Lung microvascular endothelial cell (primary cell): ENCODE measurements at regions not wholly inside any gene's neighbourhood (a gene's known extent, or its start where the extent isn't known, plus 50 kb on each side); places are given as distances from the start of the nearest gene placed in this dataset.

Experiments used
- DNase-seq, 2 donors: peaks; one replicate each; pipeline versions ENCODE4 v3.0.0 to v3.0.0-alpha.2; 2010; ENCODE audit warnings: low read depth in 2 of 2

DNA sequence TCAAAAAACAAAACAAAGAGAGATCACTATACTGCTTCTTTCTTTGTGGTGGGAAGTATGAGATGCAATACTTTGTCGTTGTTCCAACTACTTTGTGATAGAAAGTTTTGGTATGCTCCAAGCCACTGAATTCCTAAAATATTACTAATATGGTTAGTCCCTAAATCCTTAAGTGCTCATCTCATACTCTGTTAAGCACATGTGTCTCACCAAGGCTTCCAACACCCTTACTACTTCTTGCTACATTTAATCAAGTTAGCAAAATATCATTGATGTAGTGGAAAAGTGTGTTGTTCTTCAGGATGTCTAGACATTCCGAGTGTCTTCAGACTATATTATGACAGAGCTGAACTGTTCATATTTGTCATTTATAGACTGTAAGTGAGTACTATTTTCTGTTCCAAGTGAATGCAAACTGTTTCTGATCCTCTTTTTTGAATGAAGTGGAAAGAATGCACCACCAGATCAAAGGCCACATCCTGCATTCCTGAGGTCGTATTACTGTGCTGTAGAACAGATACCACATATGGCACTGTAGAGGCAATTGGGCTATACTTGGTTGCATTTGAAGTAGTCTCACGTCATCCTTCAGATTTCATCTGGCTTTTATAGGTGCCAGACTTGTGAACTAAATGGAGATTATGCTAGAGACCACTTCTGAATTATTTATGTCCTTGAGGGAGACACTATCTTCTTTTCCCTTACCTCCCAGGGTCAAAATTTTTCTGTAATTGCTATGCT, 298.4 kb upstream of the ZNF521 start:
- peak in 1 of 2 donors; percentile 78 for DNase-seq

DNA sequence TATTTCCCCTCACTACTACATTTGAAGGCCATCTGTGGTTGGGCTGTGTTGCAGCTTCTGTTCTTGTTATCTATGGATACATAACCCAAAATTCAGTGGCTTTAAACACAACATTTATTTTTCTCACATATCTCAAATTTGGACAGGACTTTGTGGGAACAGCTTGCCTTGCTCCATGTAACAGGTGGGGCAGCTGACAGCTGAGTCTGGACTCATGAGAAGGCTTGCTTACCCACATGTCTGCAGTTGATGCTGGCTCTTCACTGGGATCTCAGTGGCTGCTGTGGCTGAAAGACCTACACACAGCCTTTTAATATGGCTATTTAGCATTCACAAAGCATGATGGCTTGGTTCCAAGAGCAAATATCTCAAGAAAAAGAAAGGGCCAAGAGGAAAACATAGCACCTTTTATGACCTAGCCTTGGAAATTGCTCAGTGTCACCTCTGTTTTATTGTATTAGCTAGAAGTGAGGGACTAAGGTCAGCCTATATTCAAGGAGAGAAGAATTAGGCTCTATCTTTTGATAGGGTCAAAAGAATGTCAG, 296.8 kb upstream of the ZNF521 start:
- DNase-seq: no peak

DNA sequence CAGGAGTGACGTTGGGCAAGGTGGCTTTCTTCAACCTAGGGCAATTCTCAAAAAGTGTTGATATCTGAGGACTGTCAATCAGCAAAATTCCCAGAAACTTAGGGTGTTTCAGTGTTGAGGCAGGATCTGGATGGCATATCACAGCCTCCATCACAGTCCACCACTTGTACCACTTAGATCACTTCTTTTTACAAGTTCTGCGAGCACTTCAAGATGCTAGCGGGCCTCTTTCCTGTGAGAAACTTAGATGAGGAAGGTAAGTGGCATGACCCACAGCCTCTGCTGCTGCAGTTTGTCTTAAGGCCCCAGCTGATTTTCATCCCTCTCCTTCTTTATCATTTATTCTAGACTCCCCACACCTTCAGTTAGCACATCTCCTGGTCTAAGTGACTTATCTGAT, 295.4 kb upstream of the ZNF521 start:
- no peak for DNase-seq

DNA sequence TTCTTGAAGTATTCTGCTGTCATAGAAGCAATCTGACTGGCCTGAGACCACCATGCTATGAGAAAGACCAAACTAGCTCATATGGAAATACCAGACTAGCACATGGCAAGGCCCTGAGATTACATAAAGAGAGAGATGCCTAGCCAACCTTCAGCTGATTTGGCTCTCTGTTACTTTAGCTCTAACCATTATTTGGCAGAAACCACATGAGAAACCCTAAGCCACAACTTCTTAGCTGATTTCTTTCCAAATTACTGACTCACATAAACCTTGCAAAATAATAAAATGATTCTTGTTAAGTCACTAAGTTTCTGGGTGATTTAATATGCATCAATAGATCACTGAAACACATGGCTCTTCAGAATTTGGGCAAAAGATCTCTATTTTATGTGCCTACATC, 295.0 kb upstream of the ZNF521 start:
- DNase-seq: no peak

DNA sequence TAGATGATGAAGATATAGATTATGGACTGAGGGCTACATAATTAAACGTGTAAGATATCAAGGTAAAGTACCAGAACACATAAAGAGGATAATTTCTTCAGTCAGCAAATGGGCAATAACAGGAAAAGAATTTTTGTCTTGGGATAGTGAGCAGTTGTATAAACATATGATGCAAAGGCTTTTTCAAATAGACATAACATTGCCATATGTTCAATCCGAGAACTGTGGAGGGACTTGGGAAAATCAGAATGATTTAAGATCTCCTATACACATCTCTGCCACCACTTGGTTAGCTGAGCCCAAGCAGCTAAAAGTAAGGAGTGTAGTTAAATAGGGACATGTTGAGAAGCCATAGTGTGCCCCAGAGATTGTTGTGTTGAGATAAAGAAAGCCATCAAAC, 287.6 kb upstream of the ZNF521 start:
- no peak for DNase-seq

DNA sequence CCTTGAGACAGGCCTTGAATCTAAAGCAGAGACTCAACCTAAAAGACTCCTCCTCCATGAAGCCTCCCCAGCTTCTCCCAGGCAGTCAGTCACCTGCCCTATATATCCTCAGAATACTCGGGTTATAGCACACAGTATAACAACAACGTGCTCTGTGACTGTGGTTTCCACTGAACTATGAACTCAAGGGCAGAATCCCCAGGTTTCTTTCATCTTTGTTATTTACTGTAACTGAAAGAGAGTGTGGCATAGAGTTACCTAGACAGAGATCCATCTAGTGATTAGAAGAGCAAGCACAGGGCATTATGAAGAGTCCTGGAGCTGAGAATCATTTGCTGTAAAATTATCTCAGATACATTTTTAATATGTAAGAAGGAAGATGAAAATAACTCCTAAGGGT, 281.6 kb upstream of the ZNF521 start:
- no peak for DNase-seq

DNA sequence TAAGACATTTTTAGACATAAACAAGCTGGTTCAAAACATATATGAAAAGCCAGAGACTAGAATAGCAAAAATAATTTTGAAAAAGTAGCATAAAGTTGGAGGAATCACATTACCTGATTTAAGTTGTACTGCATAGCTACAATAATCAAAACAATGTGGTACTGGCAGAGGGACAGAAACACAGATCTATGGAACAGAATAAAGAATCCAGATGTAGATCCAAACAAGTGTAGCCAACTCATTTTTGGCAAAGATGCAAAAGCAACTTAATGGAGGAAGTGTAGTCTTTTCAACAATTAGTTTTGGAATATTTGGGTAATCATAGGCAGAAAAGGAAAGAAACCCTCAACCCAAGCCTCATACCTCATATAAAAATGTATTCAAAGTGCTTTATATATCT, 278.7 kb upstream of the ZNF521 start:
- DNase-seq: peak in 1 of 2 donors; percentile 58

DNA sequence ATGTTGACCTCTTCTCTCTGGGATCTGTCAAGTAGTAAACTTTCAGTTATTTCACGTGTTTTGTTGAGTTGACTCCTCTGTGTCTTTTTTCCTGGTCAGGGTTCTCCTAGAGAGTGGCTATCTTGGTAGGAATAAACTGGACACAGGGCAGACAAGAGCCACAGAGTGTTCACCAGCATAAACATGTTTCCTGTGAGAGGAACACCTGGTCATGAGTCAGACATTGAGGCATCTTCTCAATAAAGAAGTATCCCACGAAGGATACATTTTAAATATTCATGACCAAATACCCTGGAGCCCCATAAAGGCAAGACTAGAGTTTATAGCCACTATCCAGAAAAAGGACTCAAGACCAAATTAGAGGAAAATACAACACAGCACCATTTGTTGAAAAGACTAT, 269.7 kb upstream of the ZNF521 start:
- no peak for DNase-seq

DNA sequence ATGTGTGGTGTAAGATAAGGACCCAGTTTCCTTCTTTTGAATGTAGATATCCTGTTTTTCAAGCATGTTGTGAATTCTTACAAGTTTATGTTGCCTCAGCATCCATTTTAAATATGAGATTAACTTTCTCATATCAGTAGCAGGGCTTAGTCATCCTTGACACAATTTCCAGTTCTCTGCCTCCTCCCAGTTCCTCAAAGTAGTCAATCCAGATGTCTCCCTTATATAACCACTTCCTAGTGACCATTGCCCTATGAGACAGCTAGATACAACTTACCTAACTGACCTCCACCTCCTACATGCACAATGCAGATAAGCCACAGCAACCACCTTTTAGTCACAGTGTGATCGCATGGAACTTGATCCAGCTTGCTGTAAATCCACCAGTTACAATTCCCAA, 269.2 kb upstream of the ZNF521 start:
- DNase-seq: no peak

DNA sequence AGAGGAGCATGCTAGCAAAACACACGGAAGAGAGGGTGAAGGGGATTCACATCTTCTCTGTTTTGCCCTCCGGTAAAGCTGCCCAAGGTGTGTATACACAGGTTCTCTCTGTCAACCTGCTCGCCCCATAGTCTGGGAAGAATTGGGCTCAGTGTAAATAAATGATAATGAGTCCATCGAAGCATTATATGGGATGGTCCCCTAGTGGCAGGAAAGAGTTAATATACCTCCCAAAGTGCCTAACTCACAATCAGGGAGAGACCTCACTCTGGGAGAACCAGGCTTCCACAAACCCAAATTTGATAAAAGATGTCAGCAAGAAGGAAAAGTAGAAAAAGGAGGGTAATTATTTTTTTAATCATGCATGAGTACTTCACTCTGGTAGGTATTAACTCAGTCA, 262.2 kb upstream of the ZNF521 start:
- DNase-seq: no peak

DNA sequence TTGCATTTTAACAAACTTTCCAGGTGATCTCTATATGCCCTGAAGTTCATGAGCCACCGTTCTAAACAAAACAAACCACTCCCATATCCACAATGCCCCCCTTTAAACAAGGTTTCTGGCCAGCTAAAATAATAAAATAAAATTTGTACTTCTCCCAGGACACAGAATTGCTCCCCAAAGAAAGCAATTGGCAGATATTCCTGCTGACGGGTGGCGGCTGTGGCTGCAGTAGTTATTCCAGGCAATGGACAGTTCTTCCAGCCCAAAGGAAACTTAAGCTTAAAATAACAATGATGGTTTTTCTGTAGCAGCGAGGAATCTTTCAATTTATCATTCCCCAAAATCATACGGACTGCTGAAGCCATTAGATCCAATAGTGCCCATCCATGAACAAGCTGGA, 260.5 kb upstream of the ZNF521 start:
- DNase-seq: no peak

DNA sequence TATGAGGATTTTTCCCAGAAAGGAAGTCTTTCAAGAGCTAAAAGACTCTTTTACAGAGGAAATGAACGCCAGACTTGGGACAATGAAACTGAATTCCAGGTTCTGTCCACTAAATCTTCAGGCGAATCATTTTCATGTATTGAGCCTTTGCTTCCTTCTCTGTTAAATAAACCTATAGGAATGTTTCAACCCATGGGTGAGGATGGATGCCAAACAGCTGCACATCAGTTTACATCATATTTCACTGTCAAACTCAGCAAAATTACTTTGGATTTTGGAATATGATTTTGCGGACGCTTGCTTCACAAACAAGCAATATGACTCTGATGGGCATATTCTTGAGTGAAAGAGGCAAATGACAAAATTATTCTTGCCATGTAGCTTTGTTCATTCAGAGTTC, 256.1 kb upstream of the ZNF521 start:
- DNase-seq: no peak

DNA sequence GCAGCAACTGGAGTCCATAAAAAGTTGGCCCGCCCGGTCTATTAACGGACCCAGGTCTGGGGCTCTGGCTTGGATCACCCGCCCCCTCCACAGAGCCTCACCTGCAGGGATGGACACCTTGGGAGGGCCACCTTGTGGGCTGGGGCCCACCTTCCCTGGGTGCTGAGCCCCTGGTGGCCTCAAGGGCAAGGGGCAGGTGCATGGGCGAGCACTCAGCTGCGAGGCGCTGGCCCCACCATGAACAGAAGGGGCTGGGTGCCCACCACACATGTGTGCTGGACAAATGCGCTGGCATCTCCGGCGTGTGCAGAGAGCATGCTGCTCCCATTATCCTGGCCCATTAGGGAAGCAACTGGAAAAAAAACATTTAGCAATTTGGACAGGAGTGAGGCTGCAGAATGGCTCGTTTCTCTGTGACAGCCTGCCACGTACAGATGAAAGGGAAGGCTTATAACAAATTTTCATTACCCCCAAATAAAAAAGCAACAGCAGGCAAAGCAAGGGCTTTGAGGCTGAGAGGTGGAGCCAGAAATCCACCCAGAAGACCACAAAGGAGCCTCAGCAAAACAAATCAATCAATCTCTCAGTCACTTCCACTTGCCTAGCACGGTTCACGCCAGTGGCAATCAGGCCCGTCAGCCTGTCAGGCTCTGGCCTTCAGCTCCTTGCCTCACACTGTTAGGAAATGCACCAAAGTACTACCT, 253.1 kb upstream of the ZNF521 start:
- DNase-seq: no peak

DNA sequence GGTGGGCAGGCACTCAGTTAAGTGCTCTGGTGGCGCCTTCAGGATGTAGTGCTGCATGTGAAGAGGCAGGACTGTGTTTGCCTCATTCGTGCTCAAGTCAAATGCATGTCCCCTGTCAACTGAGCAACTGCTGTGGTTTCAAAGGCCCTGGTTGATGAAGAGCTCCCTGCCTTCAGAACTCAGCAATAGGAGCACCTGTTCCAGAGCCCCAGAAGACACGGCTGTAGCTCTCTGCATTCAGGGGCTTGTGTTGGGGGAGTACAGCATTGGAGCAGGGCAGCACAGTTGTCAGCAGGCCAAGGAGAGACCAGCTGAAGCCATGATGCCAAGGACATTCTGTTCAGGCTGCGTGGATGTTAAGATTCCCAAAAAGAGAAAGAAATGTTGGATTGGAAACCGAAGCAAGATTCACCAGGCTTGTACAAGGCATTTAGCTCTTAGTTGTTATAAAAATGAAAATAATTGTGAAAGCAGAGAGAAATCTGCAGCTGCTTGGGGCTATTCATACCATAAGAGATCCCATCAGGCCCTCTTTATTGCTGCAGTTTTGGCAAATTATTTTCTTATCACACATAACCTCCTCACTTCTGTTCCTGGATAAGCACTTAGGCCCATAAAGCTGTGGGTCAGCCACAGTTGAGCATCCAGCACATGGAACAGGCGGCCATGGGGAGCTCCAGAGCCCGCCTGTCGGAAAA, 252.4 kb upstream of the ZNF521 start:
- no peak for DNase-seq

DNA sequence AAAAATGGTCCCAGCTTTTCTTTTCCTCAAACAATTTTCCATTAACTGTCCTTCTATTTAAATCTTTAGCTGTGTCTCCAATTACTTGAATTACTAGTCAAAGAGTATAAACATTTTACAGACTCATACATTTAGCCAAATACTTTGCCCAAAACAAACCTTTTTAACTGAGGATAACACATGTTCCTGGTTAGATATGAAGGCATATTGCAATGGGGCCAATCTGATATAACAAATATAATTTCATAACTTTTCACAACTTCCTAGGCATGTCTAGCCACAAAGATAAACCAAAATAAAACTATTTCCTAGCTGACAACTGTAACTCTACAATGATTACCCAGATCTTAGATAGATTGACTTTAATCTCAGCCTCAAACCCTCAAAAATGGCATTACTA, 247.5 kb upstream of the ZNF521 start:
- DNase-seq: no peak

DNA sequence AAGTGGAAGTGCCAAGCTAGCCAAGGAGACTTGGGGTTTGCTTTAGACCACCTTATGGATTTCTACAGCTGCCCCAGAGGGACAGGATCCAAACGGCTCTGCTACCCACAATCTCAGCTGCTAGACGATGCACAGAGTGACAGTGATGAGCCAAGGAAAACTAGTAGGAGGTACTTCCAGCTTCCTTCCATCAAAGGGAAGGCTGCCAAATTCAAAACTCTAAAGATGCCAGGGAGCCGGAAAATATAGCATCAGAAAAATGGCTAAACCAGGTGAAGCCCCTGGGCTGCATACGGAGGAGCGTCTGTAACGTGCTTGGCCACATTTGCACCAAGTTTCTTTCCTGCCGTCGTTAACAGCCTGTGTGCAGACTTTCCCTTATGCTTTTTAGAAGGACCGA, 245.5 kb upstream of the ZNF521 start:
- DNase-seq: no peak

DNA sequence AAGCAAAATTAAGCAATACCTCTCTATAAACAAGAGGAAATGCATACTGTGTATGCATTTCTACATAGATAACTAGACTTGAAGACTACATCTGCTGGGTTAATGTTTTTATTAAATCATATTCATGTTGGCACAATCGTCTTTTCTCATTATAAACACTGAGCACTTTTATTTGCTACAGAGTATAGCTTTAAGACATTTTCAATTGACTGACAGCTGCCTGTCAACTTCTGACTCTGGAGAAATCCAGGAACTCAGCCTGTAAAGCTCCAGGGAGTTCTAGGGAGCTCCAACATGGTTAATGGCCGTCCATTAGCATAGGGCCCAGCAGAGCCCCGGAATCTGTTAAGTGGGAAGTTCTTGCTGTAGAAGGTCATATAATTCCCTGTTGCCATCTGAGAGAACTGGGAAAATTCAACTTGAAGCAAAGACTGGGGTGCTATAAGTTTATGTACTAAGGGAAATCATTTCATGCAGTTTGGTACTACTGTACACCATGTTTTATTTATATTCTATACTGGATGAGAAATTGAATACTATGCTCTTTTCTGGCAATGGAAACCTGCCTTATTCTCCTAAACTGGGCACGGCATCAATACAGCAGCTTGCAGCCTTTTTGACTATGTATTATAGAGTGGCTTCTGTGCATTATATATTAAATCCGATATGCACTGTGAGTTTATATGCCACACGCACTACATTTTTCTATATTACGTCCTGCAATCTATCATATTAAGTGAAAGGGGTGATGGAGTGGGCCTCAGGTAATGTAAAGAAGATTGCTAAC, 243.5 kb upstream of the ZNF521 start:
- no peak for DNase-seq

DNA sequence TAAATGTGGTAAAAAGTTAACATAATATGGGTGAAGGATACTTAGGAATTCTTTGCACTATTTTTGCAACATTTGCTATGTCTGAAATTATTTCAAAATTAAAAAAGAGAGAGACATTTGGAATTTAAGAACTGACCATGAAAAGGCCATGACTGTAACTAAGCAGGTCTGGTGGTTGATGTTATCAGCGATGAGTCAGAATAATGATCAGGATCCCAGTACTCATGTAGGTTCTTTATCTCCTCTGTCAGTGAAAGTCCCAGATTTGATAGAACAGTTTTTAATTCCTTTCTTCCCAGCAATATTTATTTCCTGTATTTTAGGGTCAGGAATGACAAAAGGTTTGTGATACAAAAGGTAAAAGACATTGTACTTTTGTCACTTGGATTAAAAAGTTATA, 242.4 kb upstream of the ZNF521 start:
- DNase-seq: no peak

DNA sequence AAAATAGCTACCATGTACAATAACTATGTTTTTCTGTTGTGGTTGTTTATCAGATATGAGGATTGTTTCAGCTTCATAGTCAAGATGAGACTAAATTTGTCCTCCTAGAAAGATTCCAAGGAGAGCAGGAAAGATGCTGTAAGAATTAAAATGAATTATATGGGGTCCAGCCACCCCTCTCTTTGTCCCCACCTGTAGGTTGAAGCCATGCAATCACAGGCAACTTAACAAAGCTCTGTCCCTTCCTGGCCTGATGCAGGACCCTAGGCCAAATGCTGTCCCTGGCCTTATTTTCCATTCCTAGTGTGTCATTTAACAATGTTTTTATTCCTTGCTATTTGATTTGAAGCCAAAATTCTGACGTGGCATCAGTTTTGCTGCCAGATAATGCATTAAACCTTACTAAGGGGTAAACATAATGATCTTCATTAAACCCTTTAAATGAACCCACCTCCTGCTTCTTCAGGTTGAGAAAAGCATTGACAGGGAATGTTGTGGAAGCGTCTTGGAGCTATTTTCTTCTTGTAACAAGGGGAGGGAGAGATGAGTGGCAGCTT, 240.9 kb upstream of the ZNF521 start:
- DNase-seq: peak in 1 of 2 donors; percentile 17

DNA sequence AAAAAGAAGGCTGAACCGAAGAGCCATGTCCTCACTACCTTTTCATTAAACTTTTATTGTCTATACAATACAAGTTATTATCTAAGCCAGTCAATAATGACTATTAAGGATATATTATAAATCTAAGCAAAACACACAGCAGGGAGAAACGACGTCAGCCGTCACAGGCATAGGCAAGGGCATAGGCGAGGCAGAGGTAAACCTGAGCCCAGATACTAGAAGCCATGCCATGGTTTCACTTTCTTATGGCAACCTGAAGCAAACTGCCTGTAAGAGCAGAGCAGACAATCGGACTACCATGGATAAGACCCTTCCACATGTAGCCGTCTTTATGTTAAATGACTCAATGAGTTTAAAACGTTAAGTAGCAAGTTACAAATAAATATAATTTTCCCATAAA, 238.5 kb upstream of the ZNF521 start:
- no peak for DNase-seq

DNA sequence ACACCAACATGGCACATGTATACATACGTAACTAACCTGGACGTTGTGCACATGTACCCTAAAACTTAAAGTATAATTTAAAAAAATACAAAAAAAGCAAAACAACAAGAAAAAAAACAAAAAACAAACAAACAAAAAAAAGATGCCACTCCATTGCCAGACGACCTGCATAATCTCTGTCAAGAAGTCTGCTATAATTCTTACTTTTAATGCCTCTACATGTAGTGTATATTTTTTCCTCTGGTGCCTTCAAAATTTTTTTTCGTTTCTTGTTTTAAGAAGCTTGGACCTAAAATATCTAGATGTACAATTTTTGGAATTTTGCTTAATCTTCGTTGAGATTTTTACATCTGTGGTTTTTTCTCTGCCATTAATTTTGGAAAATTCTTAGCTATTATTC, 235.6 kb upstream of the ZNF521 start:
- DNase-seq: no peak
